ENCODE measurements at regions not wholly inside any gene's neighbourhood (a gene's known extent, or its start where the extent isn't known, plus 50 kb on each side); places are given as distances from the start of the nearest gene placed in this dataset.

GRCh38 chr2:120861191-120861575 lies 125.5 kb downstream of the GLI2 start:
- Histone ChIP-seq H3K36me3 (ENCODE audit: control insufficient read depth in 2 of 2, extremely low read depth in 1 of 2, insufficient read depth in 2 of 2, low read length in 2 of 2) (no peaks in the 10 kb centered on the region), H3K9me1 (replicated peaks; ENCODE audit: control insufficient read depth, extremely low read depth, insufficient read depth, low read length) (no peaks in the 10 kb centered on the region), H3K4me3 (replicated peaks in 1 of 3; ENCODE audit: insufficient read depth in 1 of 3, low read depth in 1 of 3, low read length in 3 of 3) (no peak overlapping the region), H3K4me1 (ENCODE audit: control insufficient read depth, extremely low read depth, insufficient read depth, low read length) (no peaks in the 10 kb centered on the region), H2AFZ (ENCODE audit: low read depth, low read length) (no peak overlapping the region), H3K27me3 (ENCODE audit: control insufficient read depth in 2 of 2, insufficient read depth in 2 of 2, low read length in 2 of 2) (peaks cover 0 to 2% of the 10 kb centered on the region in 2 experiments), H3K9ac (replicated peaks; ENCODE audit: extremely low read depth, insufficient read depth, low read length) (no peak overlapping the region), H3K9me3 (replicated peaks; ENCODE audit: control insufficient read depth, insufficient read depth, low read length) (no peaks in the 10 kb centered on the region), H3K79me2 (ENCODE audit: control insufficient read depth, insufficient read depth, low read length) (no peaks in the 10 kb centered on the region), H3K27ac (ENCODE audit: insufficient read depth, low read depth, low read length) (no peak overlapping the region), H4K20me1 (replicated peaks; ENCODE audit: control insufficient read depth, extremely low read depth, insufficient read depth, low read length) (no peaks in the 10 kb centered on the region), H3K4me2 (ENCODE audit: insufficient read depth, low read length) (no peak overlapping the region)
- TF ChIP-seq JUN (IDR thresholded peaks at IDR 0.05; ENCODE audit: borderline replicate concordance, insufficient read depth, insufficient read length, low read depth) (no peak), POLR2A (IDR thresholded peaks at IDR 0.05; ENCODE audit: low read depth, low read length) (no peak), MYC (IDR thresholded peaks at IDR 0.05; ENCODE audit: low read depth, low read length) (no peak), GATA2 (IDR thresholded peaks at IDR 0.05; ENCODE audit: insufficient read depth, insufficient read length, low read depth, low read length) (no peak), EZH2 (IDR thresholded peaks at IDR 0.05; ENCODE audit: borderline replicate concordance, low read depth, low read length, severe bottlenecking) (no peak), POLR2AphosphoS5 (IDR thresholded peaks at IDR 0.05; ENCODE audit: insufficient read depth, low read depth, low read length) (no peak), FOS (IDR thresholded peaks at IDR 0.05; ENCODE audit: borderline replicate concordance, insufficient read depth, low read length) (no peak)
- TF ChIP-seq, protein P1, sequence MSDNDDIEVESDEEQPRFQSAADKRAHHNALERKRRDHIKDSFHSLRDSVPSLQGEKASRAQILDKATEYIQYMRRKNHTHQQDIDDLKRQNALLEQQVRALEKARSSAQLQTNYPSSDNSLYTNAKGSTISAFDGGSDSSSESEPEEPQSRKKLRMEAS (IDR thresholded peaks at IDR 0.05; ENCODE audit: insufficient read depth, insufficient read length): no peak
- TF ChIP-seq, protein P2, sequence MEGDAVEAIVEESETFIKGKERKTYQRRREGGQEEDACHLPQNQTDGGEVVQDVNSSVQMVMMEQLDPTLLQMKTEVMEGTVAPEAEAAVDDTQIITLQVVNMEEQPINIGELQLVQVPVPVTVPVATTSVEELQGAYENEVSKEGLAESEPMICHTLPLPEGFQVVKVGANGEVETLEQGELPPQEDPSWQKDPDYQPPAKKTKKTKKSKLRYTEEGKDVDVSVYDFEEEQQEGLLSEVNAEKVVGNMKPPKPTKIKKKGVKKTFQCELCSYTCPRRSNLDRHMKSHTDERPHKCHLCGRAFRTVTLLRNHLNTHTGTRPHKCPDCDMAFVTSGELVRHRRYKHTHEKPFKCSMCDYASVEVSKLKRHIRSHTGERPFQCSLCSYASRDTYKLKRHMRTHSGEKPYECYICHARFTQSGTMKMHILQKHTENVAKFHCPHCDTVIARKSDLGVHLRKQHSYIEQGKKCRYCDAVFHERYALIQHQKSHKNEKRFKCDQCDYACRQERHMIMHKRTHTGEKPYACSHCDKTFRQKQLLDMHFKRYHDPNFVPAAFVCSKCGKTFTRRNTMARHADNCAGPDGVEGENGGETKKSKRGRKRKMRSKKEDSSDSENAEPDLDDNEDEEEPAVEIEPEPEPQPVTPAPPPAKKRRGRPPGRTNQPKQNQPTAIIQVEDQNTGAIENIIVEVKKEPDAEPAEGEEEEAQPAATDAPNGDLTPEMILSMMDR (IDR thresholded peaks at IDR 0.05; ENCODE audit: extremely low read depth in 1 of 2, insufficient read depth in 1 of 2, low read depth in 1 of 2, low read length in 2 of 2): no peak
- dilution Hi-C loops (cut with MboI; ENCODE audit: extremely low pct_ligation_motif_present, low sequenced_read_pairs) (no loop called here), intact Hi-C loops (cut with micrococcal nuclease) (no loop called here)
- FAIRE-seq (no peak), DNase-seq (ENCODE audit: low read depth, low spot score) (no peak)
- no TSS peak for BruUV-seq (replicated peaks)
- POLR2A ChIA-PET: no interaction called here
- CTCF ChIA-PET: no interaction called here
